Panc1 (cell line): ENCODE measurements at regions not wholly inside any gene's neighbourhood (a gene's known extent, or its start where the extent isn't known, plus 50 kb on each side); places are given as distances from the start of the nearest gene placed in this dataset.

Source experiments
- ATAC-seq: fragments of 200-7000 bp; cut with Tn5 transposase; 2 replicates; pipeline ENCODE4 v1.9.1; 2020; ENCODE audit warnings: mild to moderate bottlenecking, moderate library complexity
- BruUV-seq: library from RNA; stranded (reverse); fragments of 400-500 nt; replicated peaks from 2 replicates; lab custom pipeline; 2021; lab: Mats Ljungman, UMichigan
- CTCF ChIA-PET: fragments of 300-600 bp; sonication (Branson Sonifier 250); formaldehyde crosslinking; loops from one replicate; lab custom pipeline; 2022; ENCODE audit warnings: antibody characterized with exemption; lab: Charles Lee
- POLR2A ChIA-PET: fragments of 300-600 bp; sonication (Branson Sonifier 250); formaldehyde crosslinking; loops from one replicate; lab custom pipeline; 2022; ENCODE audit warnings: antibody characterized with exemption; lab: Charles Lee
- DNase-seq: peaks from one replicate; pipeline ENCODE4 v3.0.0-alpha.2; 2010; ENCODE audit warnings: low read depth, low spot score
- H3K27ac ChIP-seq: 2 replicates; pipeline ENCODE4 v1.5.1; 2011; ENCODE audit warnings: mild to moderate bottlenecking, low read length, inconsistent platforms
- H3K27me3 ChIP-seq: fragments of 200-500 bp; sonication (Bioruptor generic); 2 replicates; pipeline ENCODE4 v1.6.0; 2014; ENCODE audit warnings: low read length, inconsistent platforms; ENCODE audit not compliant: control insufficient read depth, insufficient read depth
- H3K36me3 ChIP-seq: fragments of 200-500 bp; sonication (Bioruptor generic); 2 replicates; pipeline ENCODE4 v1.5.1; 2014; ENCODE audit warnings: inconsistent platforms, mild to moderate bottlenecking, low read length, moderate library complexity; ENCODE audit not compliant: control insufficient read depth, insufficient read depth
- H3K4me1 ChIP-seq: 2 replicates; pipeline ENCODE4 v1.5.1; 2011; ENCODE audit warnings: inconsistent platforms, mild to moderate bottlenecking, low read length, moderate library complexity; ENCODE audit not compliant: control insufficient read depth, insufficient read depth
- H3K4me3 ChIP-seq, 2 experiments: 2 replicates each; pipeline ENCODE4 v1.5.1; 2011 to 2012; ENCODE audit warnings: low read depth in 2 of 2, low read length in 2 of 2, mild to moderate bottlenecking in 2 of 2, inconsistent platforms in 1 of 2, moderate library complexity in 1 of 2
- H3K9me3 ChIP-seq: fragments of 200-500 bp; sonication (Bioruptor generic); 2 replicates; pipeline ENCODE4 v1.5.1; 2014; ENCODE audit warnings: low read depth, mild to moderate bottlenecking, inconsistent platforms, low read length, moderate library complexity; ENCODE audit not compliant: control insufficient read depth, insufficient read depth
- CTCF ChIP-seq: fragments of 450-650 bp; IDR thresholded peaks from 2 replicates; pipeline ENCODE4 v1.5.1; 2017; ENCODE audit warnings: mild to moderate bottlenecking
- POLR2AphosphoS5 ChIP-seq: IDR thresholded peaks from 2 replicates; pipeline ENCODE4 v1.6.1; 2012; ENCODE audit warnings: mild to moderate bottlenecking, low read depth, low read length, moderate library complexity
- REST ChIP-seq, 2 experiments: IDR thresholded peaks; 2 replicates each; pipeline ENCODE4 v1.6.1; 2011 to 2012; ENCODE audit warnings: low read depth in 2 of 2, control low read depth in 1 of 2, low read length in 1 of 2, mild to moderate bottlenecking in 1 of 2, moderate library complexity in 1 of 2; ENCODE audit not compliant: insufficient read depth in 1 of 2
- SIN3A ChIP-seq: IDR thresholded peaks from 2 replicates; pipeline ENCODE4 v1.6.1; 2012; ENCODE audit warnings: low read depth, mild to moderate bottlenecking, low read length, moderate library complexity, borderline replicate concordance; ENCODE audit not compliant: insufficient read depth
- TCF7L2 ChIP-seq: IDR thresholded peaks from 2 replicates; pipeline ENCODE4 v1.6.1; 2011; ENCODE audit warnings: mild to moderate bottlenecking, low read depth, low read length, inconsistent platforms
- in situ Hi-C: cut with HindIII; loops from 2 replicates; pipeline ENCODE4 v1.10.0; 2016; ENCODE audit warnings: low sequenced_read_pairs, low pct_unique_long_range_greater_than_20kb
- intact Hi-C: fragments of 100-400 bp; cut with micrococcal nuclease; formaldehyde crosslinking; loops from one replicate; pipeline ENCODE4 v1.10.0; 2022; ENCODE audit not compliant: unreplicated experiment

GRCh38 chr18:65415098-65415497 is 335.7 kb upstream of the CDH7 start:
- DNase-seq (no peak), ATAC-seq (no peak)
- Histone ChIP-seq H3K27ac (no peak overlapping the region), H3K9me3 (no peaks in the 10 kb centered on the region), H3K4me3 (no peak overlapping the region), H3K27me3 (no peaks in the 10 kb centered on the region), H3K4me1 (no peaks in the 10 kb centered on the region), H3K36me3 (no peaks in the 10 kb centered on the region)
- in situ Hi-C loops (no loop called here), intact Hi-C loops (no loop called here)
- TF ChIP-seq SIN3A: no peak
- TF ChIP-seq TCF7L2: no peak
- no peak for TF ChIP-seq CTCF
- no peak for TF ChIP-seq REST (IDR thresholded peaks at IDR 0.05; ENCODE audit: insufficient read depth in 1 of 2, low read depth in 2 of 2, low read length in 1 of 2)
- TF ChIP-seq POLR2AphosphoS5: no peak
- ChIA-PET POLR2A (no interaction called here), CTCF (no interaction called here)
- BruUV-seq: no TSS peak

GRCh38 chr18:65414501-65414900 is 336.3 kb upstream of the CDH7 start:
- intact Hi-C loops: no loop called here
- TF ChIP-seq POLR2AphosphoS5: no peak
- no peak for TF ChIP-seq CTCF
- no peak for TF ChIP-seq REST (IDR thresholded peaks at IDR 0.05; ENCODE audit: insufficient read depth in 1 of 2, low read depth in 2 of 2, low read length in 1 of 2)
- no peak for TF ChIP-seq TCF7L2
- TF ChIP-seq SIN3A: no peak
- ATAC-seq: no peak
- no peaks in the 10 kb centered on the region for H3K9me3 ChIP-seq
- H3K36me3 ChIP-seq: no peaks in the 10 kb centered on the region
- no peaks in the 10 kb centered on the region for H3K27me3 ChIP-seq
- ChIA-PET CTCF (no interaction called here), POLR2A (no interaction called here)
- no TSS peak for BruUV-seq
- no peak for DNase-seq
- H3K4me1 ChIP-seq: no peaks in the 10 kb centered on the region
- no peak overlapping the region for H3K4me3 ChIP-seq
- H3K27ac ChIP-seq: no peak overlapping the region
- in situ Hi-C loops: no loop called here
